Esophagus squamous epithelium (tissue), 4 donors: ENCODE measurements at regions not wholly inside any gene's neighbourhood (a gene's known extent, or its start where the extent isn't known, plus 50 kb on each side); places are given as distances from the start of the nearest gene placed in this dataset.

Experiments used
- CTCF ChIP-seq, 6 experiments: fragments of 450-650 bp in 4 of 6; fragments of 200-600 bp in 2 of 6; sonication (generic) in 2 of 6; IDR thresholded peaks; one replicate each; pipeline ENCODE4 v1.5.1; 2016 to 2019; ENCODE audit warnings: antibody characterized with exemption in 6 of 6, mild to moderate bottlenecking in 4 of 6, moderate library complexity in 4 of 6
- POLR2A ChIP-seq, 4 donors: fragments of 450-650 bp; IDR thresholded peaks; one replicate each; pipeline ENCODE4 v1.6.1; 2017; ENCODE audit warnings: antibody characterized with exemption in 4 of 4, mild to moderate bottlenecking in 4 of 4, moderate library complexity in 3 of 4

- TF ChIP-seq POLR2A (IDR thresholded peaks at IDR 0.05), result no peak
- TF ChIP-seq CTCF (IDR thresholded peaks at IDR 0.05), result no peak
Observed at GRCh38 chr1:221635305-221635704, 106.6 kb downstream of the DUSP10 start.
